ENCODE measurements at regions not wholly inside any gene's neighbourhood (a gene's known extent, or its start where the extent isn't known, plus 50 kb on each side); places are given as distances from the start of the nearest gene placed in this dataset.

DNA sequence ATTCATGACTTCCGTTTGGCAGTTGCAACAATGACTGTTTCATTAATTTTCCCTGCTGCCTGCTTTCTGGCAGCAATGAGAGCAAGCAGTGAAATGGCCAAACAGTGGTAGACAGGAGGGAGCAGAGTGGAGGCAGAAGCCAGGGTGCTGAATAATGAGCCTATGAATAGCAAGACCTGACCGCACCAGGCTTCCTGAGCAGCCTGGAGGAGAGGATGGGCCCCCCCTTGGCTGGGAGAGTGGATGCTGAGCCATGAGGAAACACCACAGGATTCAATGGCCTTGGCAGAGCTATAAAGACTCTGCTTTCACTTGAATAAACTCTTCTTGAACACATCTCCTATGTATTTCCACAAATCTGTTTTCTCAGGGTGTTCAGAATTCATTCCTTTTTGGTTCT, 68.1 kb upstream of the SNRPB2 start:
- no peaks in the 10 kb centered on the region for H3K9me3 ChIP-seq (ENCODE audit: low read length)
- no peaks in the 10 kb centered on the region for H3K79me2 ChIP-seq (replicated peaks; ENCODE audit: insufficient read depth, low read length)
- H2AFZ ChIP-seq (ENCODE audit: low read depth, low read length), result no peak overlapping the region
- no peaks in the 10 kb centered on the region for H3K9me2 ChIP-seq (ENCODE audit: insufficient read depth, low read length)
- TF ChIP-seq EZH2 (IDR thresholded peaks at IDR 0.05; ENCODE audit: borderline replicate concordance, insufficient read depth, low read length, poor library complexity, severe bottlenecking) (no peak), EP300 (conservative IDR thresholded peaks at IDR 0.05; ENCODE audit: poor library complexity, severe bottlenecking) (no peak), MXI1 (conservative IDR thresholded peaks at IDR 0.05; ENCODE audit: poor library complexity, severe bottlenecking) (no peak), POLR2AphosphoS5 (IDR thresholded peaks at IDR 0.05) (no peak), SMC3 (conservative IDR thresholded peaks at IDR 0.05; ENCODE audit: poor library complexity) (no peak), TAF1 (IDR thresholded peaks at IDR 0.05; ENCODE audit: low read depth) (no peak), RAD21 (conservative IDR thresholded peaks at IDR 0.05) (no peak)
- TF ChIP-seq, protein P1, sequence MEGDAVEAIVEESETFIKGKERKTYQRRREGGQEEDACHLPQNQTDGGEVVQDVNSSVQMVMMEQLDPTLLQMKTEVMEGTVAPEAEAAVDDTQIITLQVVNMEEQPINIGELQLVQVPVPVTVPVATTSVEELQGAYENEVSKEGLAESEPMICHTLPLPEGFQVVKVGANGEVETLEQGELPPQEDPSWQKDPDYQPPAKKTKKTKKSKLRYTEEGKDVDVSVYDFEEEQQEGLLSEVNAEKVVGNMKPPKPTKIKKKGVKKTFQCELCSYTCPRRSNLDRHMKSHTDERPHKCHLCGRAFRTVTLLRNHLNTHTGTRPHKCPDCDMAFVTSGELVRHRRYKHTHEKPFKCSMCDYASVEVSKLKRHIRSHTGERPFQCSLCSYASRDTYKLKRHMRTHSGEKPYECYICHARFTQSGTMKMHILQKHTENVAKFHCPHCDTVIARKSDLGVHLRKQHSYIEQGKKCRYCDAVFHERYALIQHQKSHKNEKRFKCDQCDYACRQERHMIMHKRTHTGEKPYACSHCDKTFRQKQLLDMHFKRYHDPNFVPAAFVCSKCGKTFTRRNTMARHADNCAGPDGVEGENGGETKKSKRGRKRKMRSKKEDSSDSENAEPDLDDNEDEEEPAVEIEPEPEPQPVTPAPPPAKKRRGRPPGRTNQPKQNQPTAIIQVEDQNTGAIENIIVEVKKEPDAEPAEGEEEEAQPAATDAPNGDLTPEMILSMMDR (IDR thresholded peaks at IDR 0.05; ENCODE audit: poor library complexity, severe bottlenecking), result no peak
- TF ChIP-seq, protein P2, sequence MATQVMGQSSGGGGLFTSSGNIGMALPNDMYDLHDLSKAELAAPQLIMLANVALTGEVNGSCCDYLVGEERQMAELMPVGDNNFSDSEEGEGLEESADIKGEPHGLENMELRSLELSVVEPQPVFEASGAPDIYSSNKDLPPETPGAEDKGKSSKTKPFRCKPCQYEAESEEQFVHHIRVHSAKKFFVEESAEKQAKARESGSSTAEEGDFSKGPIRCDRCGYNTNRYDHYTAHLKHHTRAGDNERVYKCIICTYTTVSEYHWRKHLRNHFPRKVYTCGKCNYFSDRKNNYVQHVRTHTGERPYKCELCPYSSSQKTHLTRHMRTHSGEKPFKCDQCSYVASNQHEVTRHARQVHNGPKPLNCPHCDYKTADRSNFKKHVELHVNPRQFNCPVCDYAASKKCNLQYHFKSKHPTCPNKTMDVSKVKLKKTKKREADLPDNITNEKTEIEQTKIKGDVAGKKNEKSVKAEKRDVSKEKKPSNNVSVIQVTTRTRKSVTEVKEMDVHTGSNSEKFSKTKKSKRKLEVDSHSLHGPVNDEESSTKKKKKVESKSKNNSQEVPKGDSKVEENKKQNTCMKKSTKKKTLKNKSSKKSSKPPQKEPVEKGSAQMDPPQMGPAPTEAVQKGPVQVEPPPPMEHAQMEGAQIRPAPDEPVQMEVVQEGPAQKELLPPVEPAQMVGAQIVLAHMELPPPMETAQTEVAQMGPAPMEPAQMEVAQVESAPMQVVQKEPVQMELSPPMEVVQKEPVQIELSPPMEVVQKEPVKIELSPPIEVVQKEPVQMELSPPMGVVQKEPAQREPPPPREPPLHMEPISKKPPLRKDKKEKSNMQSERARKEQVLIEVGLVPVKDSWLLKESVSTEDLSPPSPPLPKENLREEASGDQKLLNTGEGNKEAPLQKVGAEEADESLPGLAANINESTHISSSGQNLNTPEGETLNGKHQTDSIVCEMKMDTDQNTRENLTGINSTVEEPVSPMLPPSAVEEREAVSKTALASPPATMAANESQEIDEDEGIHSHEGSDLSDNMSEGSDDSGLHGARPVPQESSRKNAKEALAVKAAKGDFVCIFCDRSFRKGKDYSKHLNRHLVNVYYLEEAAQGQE (IDR thresholded peaks at IDR 0.05; ENCODE audit: borderline replicate concordance), result no peak
- no peak overlapping the region for H3K9ac ChIP-seq (ENCODE audit: low read length)
- H4K20me1 ChIP-seq (ENCODE audit: insufficient read depth), result no peaks in the 10 kb centered on the region
- no peaks in the 10 kb centered on the region for H3F3A ChIP-seq (ENCODE audit: insufficient read depth, low read length, poor library complexity, severe bottlenecking)
- no peaks in the 10 kb centered on the region for H3K27me3 ChIP-seq (ENCODE audit: insufficient read depth, low read depth, low read length)
- no peak overlapping the region for H3K27ac ChIP-seq (ENCODE audit: low read length)
- no peak overlapping the region for H3K4me3 ChIP-seq (ENCODE audit: low read length)
- H3K36me3 ChIP-seq (ENCODE audit: insufficient read depth, low read length), result no peaks in the 10 kb centered on the region
- no peak overlapping the region for H3K4me2 ChIP-seq (ENCODE audit: low read length)

DNA sequence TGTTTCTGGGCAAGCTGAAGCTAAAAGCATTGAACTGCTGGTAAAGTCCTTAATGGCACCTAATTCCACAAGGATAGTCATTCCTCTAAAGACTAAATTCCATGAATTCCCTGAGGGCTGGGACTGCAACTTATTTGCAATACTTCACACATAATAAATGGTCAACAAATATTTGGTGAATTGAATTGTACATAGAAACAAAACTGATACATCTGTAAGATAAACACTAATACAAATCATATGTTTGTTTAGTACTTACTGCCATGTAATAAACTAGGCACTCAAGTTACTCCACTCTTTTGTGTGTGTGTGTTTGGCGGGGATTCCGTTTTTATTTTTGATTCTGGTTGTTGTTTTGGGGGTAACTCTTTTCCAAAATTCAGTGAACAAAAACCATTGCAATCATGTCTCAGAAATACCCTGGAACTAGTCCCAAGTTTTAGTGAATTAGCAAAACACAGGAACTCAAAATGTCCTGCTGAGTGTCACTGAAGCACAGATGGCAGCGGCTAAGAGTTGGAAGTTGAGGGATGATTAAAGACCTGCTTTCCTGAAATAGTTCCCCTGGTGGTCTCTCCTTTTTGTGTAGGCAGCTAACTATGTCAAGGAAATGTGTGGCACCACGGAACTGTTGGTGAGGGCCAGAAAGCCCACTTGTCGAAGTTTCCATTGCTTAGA, 74.8 kb upstream of the SNRPB2 start:
- H2AFZ ChIP-seq (ENCODE audit: low read depth, low read length), result no peak overlapping the region
- H3K27ac ChIP-seq (ENCODE audit: low read length), result no peak overlapping the region
- H3K36me3 ChIP-seq (ENCODE audit: insufficient read depth, low read length), result no peaks in the 10 kb centered on the region
- no peaks in the 10 kb centered on the region for H3F3A ChIP-seq (ENCODE audit: insufficient read depth, low read length, poor library complexity, severe bottlenecking)
- TF ChIP-seq, protein P1 (IDR thresholded peaks at IDR 0.05; ENCODE audit: poor library complexity, severe bottlenecking), result no peak
- TF ChIP-seq RAD21 (conservative IDR thresholded peaks at IDR 0.05) (no peak), MXI1 (conservative IDR thresholded peaks at IDR 0.05; ENCODE audit: poor library complexity, severe bottlenecking) (no peak), SMC3 (conservative IDR thresholded peaks at IDR 0.05; ENCODE audit: poor library complexity) (no peak), POLR2AphosphoS5 (IDR thresholded peaks at IDR 0.05) (no peak), EZH2 (IDR thresholded peaks at IDR 0.05; ENCODE audit: borderline replicate concordance, insufficient read depth, low read length, poor library complexity, severe bottlenecking) (no peak), TAF1 (IDR thresholded peaks at IDR 0.05; ENCODE audit: low read depth) (no peak), EP300 (conservative IDR thresholded peaks at IDR 0.05; ENCODE audit: poor library complexity, severe bottlenecking) (no peak)
- TF ChIP-seq, protein P2 (IDR thresholded peaks at IDR 0.05; ENCODE audit: borderline replicate concordance), result no peak
- H3K79me2 ChIP-seq (replicated peaks; ENCODE audit: insufficient read depth, low read length), result no peaks in the 10 kb centered on the region
- H3K27me3 ChIP-seq (ENCODE audit: insufficient read depth, low read depth, low read length), result no peaks in the 10 kb centered on the region
- H3K4me2 ChIP-seq (ENCODE audit: low read length), result no peak overlapping the region
- no peak overlapping the region for H3K9ac ChIP-seq (ENCODE audit: low read length)
- H4K20me1 ChIP-seq (ENCODE audit: insufficient read depth), result no peaks in the 10 kb centered on the region
- no peaks in the 10 kb centered on the region for H3K9me2 ChIP-seq (ENCODE audit: insufficient read depth, low read length)
- H3K4me3 ChIP-seq (ENCODE audit: low read length), result no peak overlapping the region
- no peaks in the 10 kb centered on the region for H3K9me3 ChIP-seq (ENCODE audit: low read length)

All from neural cell (in vitro differentiated cells).